CD14-positive monocyte (primary cell): ENCODE measurements at regions not wholly inside any gene's neighbourhood (a gene's known extent, or its start where the extent isn't known, plus 50 kb on each side); places are given as distances from the start of the nearest gene placed in this dataset.

Source experiments
- DNase-seq, 3 donors: peaks; one replicate each; pipeline ENCODE4 v3.0.0-alpha.2; 2011 to 2022
- H2AFZ ChIP-seq: 2 replicates; pipeline ENCODE4 v1.6.0; 2012; ENCODE audit warnings: mild to moderate bottlenecking, low read depth, low read length, inconsistent platforms; ENCODE audit not compliant: insufficient read depth, poor library complexity, severe bottlenecking
- H3K27ac ChIP-seq, 2 donors: 1 replicate in 1 of 2; 2 replicates in 1 of 2; pipeline ENCODE4 v1.5.1; 2012 to 2013; ENCODE audit warnings: low read length in 2 of 2, control low read depth in 1 of 2, inconsistent platforms in 1 of 2, low read depth in 1 of 2, mild to moderate bottlenecking in 1 of 2
- H3K27me3 ChIP-seq, 2 donors: one replicate each; pipeline versions ENCODE4 v1.6.0 to v1.6.1; 2011 to 2013; ENCODE audit warnings: low read length in 2 of 2; ENCODE audit not compliant: control insufficient read depth in 2 of 2, insufficient read depth in 2 of 2
- H3K36me3 ChIP-seq, 2 donors: replicated peaks in 1 of 2; 1 replicate in 1 of 2; 2 replicates in 1 of 2; pipeline versions ENCODE4 v1.5.1 to v1.6.1; 2012 to 2013; ENCODE audit warnings: low read length in 2 of 2, control low read depth in 1 of 2, inconsistent platforms in 1 of 2, mild to moderate bottlenecking in 1 of 2; ENCODE audit not compliant: insufficient read depth in 2 of 2, control insufficient read depth in 1 of 2
- H3K4me1 ChIP-seq, 2 donors: 1 replicate in 1 of 2; 2 replicates in 1 of 2; pipeline versions ENCODE4 v1.5.1 to v1.6.1; 2012 to 2013; ENCODE audit warnings: low read length in 2 of 2, control low read depth in 1 of 2, inconsistent platforms in 1 of 2, mild to moderate bottlenecking in 1 of 2, moderate library complexity in 1 of 2; ENCODE audit not compliant: insufficient read depth in 2 of 2, control insufficient read depth in 1 of 2
- H3K4me2 ChIP-seq: replicated peaks from 2 replicates; pipeline ENCODE3; 2012; ENCODE audit warnings: low read length, moderate library complexity, mild to moderate bottlenecking; ENCODE audit not compliant: poor library complexity, severe bottlenecking; ENCODE audit errors: extremely low read depth
- H3K4me3 ChIP-seq, 3 experiments: fragments of 200-600 bp in 1 of 3; sonication (generic) in 1 of 3; replicated peaks in 1 of 3; 1 replicate in 2 of 3; 2 replicates in 1 of 3; pipeline ENCODE4 v1.5.1; 2011 to 2013; ENCODE audit warnings: low read length in 3 of 3, mild to moderate bottlenecking in 3 of 3, control low read depth in 2 of 3, low read depth in 2 of 3, inconsistent platforms in 1 of 3, moderate library complexity in 1 of 3
- H3K79me2 ChIP-seq: 2 replicates; pipeline ENCODE4 v1.6.0; 2012; ENCODE audit warnings: mild to moderate bottlenecking, control low read depth, inconsistent platforms, low read length, moderate library complexity; ENCODE audit not compliant: insufficient read depth
- H3K9ac ChIP-seq: 2 replicates; pipeline ENCODE4 v1.6.0; 2017; ENCODE audit warnings: low read length, mild to moderate bottlenecking; ENCODE audit not compliant: insufficient read depth, poor library complexity, severe bottlenecking
- H3K9me3 ChIP-seq, 2 donors: replicated peaks in 1 of 2; 1 replicate in 1 of 2; 2 replicates in 1 of 2; pipeline versions ENCODE4 v1.5.1 to v1.6.1; 2012 to 2013; ENCODE audit warnings: low read length in 2 of 2, control low read depth in 1 of 2; ENCODE audit not compliant: control insufficient read depth in 1 of 2, insufficient read depth in 1 of 2
- H4K20me1 ChIP-seq: 2 replicates; pipeline ENCODE4 v1.6.0; 2012; ENCODE audit warnings: mild to moderate bottlenecking, low read length, control low read depth, moderate library complexity; ENCODE audit not compliant: insufficient read depth
- H3K27ac Mint-ChIP-seq, 7 donors: one replicate each; pipeline ENCODE4 v1.8.0; 2020; ENCODE audit warnings: mild to moderate bottlenecking in 7 of 7, mixed read lengths in 7 of 7, moderate library complexity in 6 of 7, inconsistent platforms in 2 of 7
- H3K27me3 Mint-ChIP-seq, 3 donors: one replicate each; pipeline ENCODE4 v1.8.0; 2021 to 2022; ENCODE audit warnings: low read depth in 3 of 3, mild to moderate bottlenecking in 3 of 3, mixed read lengths in 3 of 3, moderate library complexity in 3 of 3, inconsistent platforms in 1 of 3
- H3K36me3 Mint-ChIP-seq, 2 donors: one replicate each; pipeline ENCODE4 v1.8.0; 2020; ENCODE audit warnings: mixed read lengths in 2 of 2, inconsistent platforms in 1 of 2, mild to moderate bottlenecking in 1 of 2
- H3K4me1 Mint-ChIP-seq: one replicate; pipeline ENCODE4 v1.8.0; 2020; ENCODE audit warnings: mild to moderate bottlenecking, mixed read lengths
- H3K4me3 Mint-ChIP-seq, 2 donors: one replicate each; pipeline ENCODE4 v1.8.0; 2020; ENCODE audit warnings: mild to moderate bottlenecking in 2 of 2, mixed read lengths in 2 of 2, moderate library complexity in 1 of 2
- H3K9me3 Mint-ChIP-seq, 7 donors: one replicate each; pipeline ENCODE4 v1.8.0; 2020 to 2022; ENCODE audit warnings: mixed read lengths in 7 of 7, mild to moderate bottlenecking in 6 of 7, moderate library complexity in 6 of 7, inconsistent platforms in 2 of 7
- CTCF ChIP-seq: fragments of 200-600 bp; IDR thresholded peaks from one replicate; pipeline ENCODE4 v1.8.0; 2022; ENCODE audit warnings: antibody characterized with exemption, mild to moderate bottlenecking
- WGBS: methylation state at CpG from one replicate; pipeline ENCODE4 v1.1.5; 2013; ENCODE audit warnings: missing lambda C conversion rate; ENCODE audit not compliant: insufficient coverage; 5-methylcytosine and 5-hydroxymethylcytosine counted together
- intact Hi-C, 2 donors: fragments of 100-400 bp; cut with micrococcal nuclease; formaldehyde crosslinking; loops; one replicate each; pipeline versions ENCODE4 v1.15.0 to v1.15.1; 2023

DNA sequence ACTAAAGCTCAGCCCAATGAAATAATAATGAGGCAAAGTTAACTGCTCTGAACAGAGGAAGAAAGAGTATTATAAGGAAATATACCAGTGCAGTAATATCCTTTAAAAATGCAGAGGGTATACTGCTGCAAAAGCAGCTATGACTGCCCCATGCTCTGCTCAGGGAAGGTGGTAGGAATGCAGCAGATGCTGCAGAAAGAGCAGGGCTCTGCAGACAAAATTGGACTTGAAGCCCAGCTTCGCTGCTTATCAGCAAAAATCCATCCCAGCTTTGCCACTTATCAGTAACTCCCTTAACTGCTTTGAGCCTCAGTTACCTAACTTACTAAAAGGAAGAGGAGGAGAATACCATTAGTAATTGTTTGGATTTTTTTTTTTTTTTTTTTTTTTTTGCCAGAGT lies 533.8 kb upstream of the CDH5 start:
- intact Hi-C loops, result no loop called here
- peaks cover 0 to 5% (median 2%) of the 10 kb centered on the region in 3 donors for H3K27me3 Mint-ChIP-seq
- H3K4me3 Mint-ChIP-seq, result no peak overlapping the region
- Histone ChIP-seq H3K27me3 (no peaks in the 10 kb centered on the region), H3K9ac (no peak overlapping the region), H3K4me1 (no peaks in the 10 kb centered on the region), H3K27ac (no peak overlapping the region), H2AFZ (no peak overlapping the region), H3K9me3 (no peaks in the 10 kb centered on the region), H3K4me3 (no peak overlapping the region), H4K20me1 (no peaks in the 10 kb centered on the region), H3K36me3 (no peaks in the 10 kb centered on the region), H3K79me2 (no peaks in the 10 kb centered on the region), H3K4me2 (no peak overlapping the region)
- H3K9me3 Mint-ChIP-seq, result peaks cover 0 to 4% (median 3%) of the 10 kb centered on the region in 7 donors
- WGBS, result no CpG with 5 or more reads among the region's 1 CpG
- no peak for DNase-seq
- peaks cover 2% of the 10 kb centered on the region for H3K4me1 Mint-ChIP-seq
- H3K27ac Mint-ChIP-seq, result no peak overlapping the region
- no peak for TF ChIP-seq CTCF
- H3K36me3 Mint-ChIP-seq, result no peaks in the 10 kb centered on the region

DNA sequence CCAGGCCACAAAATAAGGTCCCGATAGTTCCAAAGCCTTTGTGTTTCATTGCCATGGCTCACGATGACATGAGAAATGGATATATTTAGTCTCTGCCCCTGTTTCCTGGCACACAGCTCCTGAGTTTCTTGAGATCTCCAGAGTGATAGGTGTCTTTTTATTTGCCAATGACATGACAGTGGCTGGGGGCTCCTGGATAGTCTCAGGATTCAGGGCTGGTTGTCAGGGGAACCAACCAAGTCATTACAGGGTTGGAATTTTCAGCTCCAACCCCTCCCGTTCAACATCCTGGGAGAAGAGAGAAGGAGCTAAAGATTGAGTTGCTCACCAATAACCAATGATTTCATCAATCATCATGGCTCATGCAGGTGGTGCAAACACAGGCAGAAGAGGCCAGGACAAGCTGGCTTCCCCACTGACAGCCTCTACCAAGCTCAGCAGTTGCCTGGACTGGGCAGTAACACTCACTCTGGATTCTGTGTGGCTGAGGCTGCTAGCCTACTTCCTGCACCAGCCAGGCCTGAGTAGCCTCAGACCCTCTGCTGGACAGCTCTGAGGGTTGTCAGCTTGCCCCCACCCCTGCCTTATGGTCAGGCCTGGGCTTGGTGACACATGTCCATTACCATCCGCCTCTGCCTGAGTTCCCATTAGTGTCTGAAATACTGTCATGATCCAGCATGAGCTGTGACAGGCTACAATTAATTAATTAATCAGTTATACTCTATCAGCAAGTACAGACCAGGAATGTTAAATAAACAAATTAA lies 534.4 kb upstream of the CDH5 start:
- DNase-seq, result no peak
- TF ChIP-seq CTCF, result no peak
- no peak overlapping the region for H3K4me3 Mint-ChIP-seq

More for the DNA sequence above, 534.4 kb upstream of the CDH5 start:
- Histone ChIP-seq H3K27me3 (no peaks in the 10 kb centered on the region), H4K20me1 (no peaks in the 10 kb centered on the region), H2AFZ (no peak overlapping the region), H3K36me3 (no peaks in the 10 kb centered on the region), H3K9me3 (no peaks in the 10 kb centered on the region), H3K9ac (no peak overlapping the region), H3K79me2 (no peaks in the 10 kb centered on the region), H3K4me1 (no peaks in the 10 kb centered on the region), H3K27ac (no peak overlapping the region), H3K4me2 (no peak overlapping the region), H3K4me3 (no peak overlapping the region)
- Mint-ChIP-seq H3K27ac (no peak overlapping the region), H3K9me3 (peaks cover 0 to 5% (median 4%) of the 10 kb centered on the region in 7 donors), H3K27me3 (peaks cover 0 to 5% (median 2%) of the 10 kb centered on the region in 3 donors), H3K4me1 (no peaks in the 10 kb centered on the region), H3K36me3 (no peaks in the 10 kb centered on the region)
- intact Hi-C loops, result no loop called here
- 93% methylated on average over 3 of the region's 4 CpGs for WGBS
